ENCODE measurements at regions not wholly inside any gene's neighbourhood (a gene's known extent, or its start where the extent isn't known, plus 50 kb on each side); places are given as distances from the start of the nearest gene placed in this dataset.
"Not testable (repeated sequence)": the region's sequence is repeated elsewhere in the genome, so short reads cannot be mapped to it uniquely, and the experiment has no call there.

GRCh38 chr11:22084564-22084963 lies 108.3 kb upstream of the ANO5 start:
- H3K4me3 ChIP-seq (replicated peaks in 1 of 2; ENCODE audit: low read depth in 2 of 2, low read length in 2 of 2), result no peak overlapping the region
- TF ChIP-seq CTCF (IDR thresholded peaks at IDR 0.05; ENCODE audit: low read depth, low read length), result no peak
- no peak for DNase-seq (ENCODE audit: low read depth in 2 of 2)

- H3K4me3 ChIP-seq (replicated peaks in 1 of 2; ENCODE audit: low read depth in 2 of 2, low read length in 2 of 2), result no peak overlapping the region
- no peak for DNase-seq (ENCODE audit: low read depth in 2 of 2)
- TF ChIP-seq CTCF (IDR thresholded peaks at IDR 0.05; ENCODE audit: low read depth, low read length), result no peak
Measured at GRCh38 chr11:22089609-22090008, 103.3 kb upstream of the ANO5 start.

- no peak overlapping the region for H3K4me3 ChIP-seq (replicated peaks in 1 of 2; ENCODE audit: low read depth in 2 of 2, low read length in 2 of 2)
- no peak for DNase-seq (ENCODE audit: low read depth in 2 of 2)
- no peak for TF ChIP-seq CTCF (IDR thresholded peaks at IDR 0.05; ENCODE audit: low read depth, low read length)
Measured at GRCh38 chr11:22106566-22106965, 86.3 kb upstream of the ANO5 start.

GRCh38 chr11:22115470-22116029 lies 77.3 kb upstream of the ANO5 start:
- H3K4me3 ChIP-seq (replicated peaks in 1 of 2; ENCODE audit: low read depth in 2 of 2, low read length in 2 of 2), result no peak overlapping the region
- DNase-seq (ENCODE audit: low read depth in 2 of 2), result no peak
- TF ChIP-seq CTCF (IDR thresholded peaks at IDR 0.05; ENCODE audit: low read depth, low read length), result no peak

GRCh38 chr11:22127981-22128380 lies 64.9 kb upstream of the ANO5 start:
- not testable (repeated sequence) for DNase-seq (ENCODE audit: low read depth in 2 of 2); H3K4me3 ChIP-seq (replicated peaks in 1 of 2; ENCODE audit: low read depth in 2 of 2, low read length in 2 of 2)

- peak in 1 of 2 donors; percentile 19 for DNase-seq (ENCODE audit: low read depth in 2 of 2)
- TF ChIP-seq CTCF (IDR thresholded peaks at IDR 0.05; ENCODE audit: low read depth, low read length), result peak; percentile 35
- no peak overlapping the region for H3K4me3 ChIP-seq (replicated peaks in 1 of 2; ENCODE audit: low read depth in 2 of 2, low read length in 2 of 2)
Measured at GRCh38 chr11:22130462-22131053, 62.3 kb upstream of the ANO5 start.

GRCh38 chr11:22133776-22134175 lies 59.1 kb upstream of the ANO5 start:
- DNase-seq (ENCODE audit: low read depth in 2 of 2), result no peak
- no peak overlapping the region for H3K4me3 ChIP-seq (replicated peaks in 1 of 2; ENCODE audit: low read depth in 2 of 2, low read length in 2 of 2)
- no peak for TF ChIP-seq CTCF (IDR thresholded peaks at IDR 0.05; ENCODE audit: low read depth, low read length)
